Lower leg skin (tissue), 4 donors: ENCODE measurements at regions not wholly inside any gene's neighbourhood (a gene's known extent, or its start where the extent isn't known, plus 50 kb on each side); places are given as distances from the start of the nearest gene placed in this dataset.

ENCODE experiments used
- DNase-seq, 2 donors: peaks; one replicate each; pipeline ENCODE4 v3.0.0-alpha.2; 2019; ENCODE audit warnings: low spot score in 2 of 2
- H3K4me3 ChIP-seq: fragments of 200-600 bp; sonication (generic); 2 replicates; pipeline ENCODE4 v1.5.1; 2017; ENCODE audit warnings: mild to moderate bottlenecking, low read depth; ENCODE audit not compliant: poor library complexity, severe bottlenecking
- POLR2A ChIP-seq, 2 donors: fragments of 450-650 bp; IDR thresholded peaks; one replicate each; pipeline ENCODE4 v1.6.1; 2016 to 2017; ENCODE audit warnings: antibody characterized with exemption in 2 of 2, mild to moderate bottlenecking in 1 of 2, moderate library complexity in 1 of 2
- WGBS, 2 donors: methylation state at CpG; one replicate each; pipeline ENCODE4 v1.1.5; 2018; 5-methylcytosine and 5-hydroxymethylcytosine counted together
- intact Hi-C: fragments of 100-400 bp; cut with DNase I; formaldehyde crosslinking; loops from one replicate; pipeline ENCODE4 v1.15.0; 2023; ENCODE audit warnings: low total_unique reads
- TF ChIP-seq, protein P1 (sequence below), 3 donors: fragments of 450-650 bp; IDR thresholded peaks; one replicate each; pipeline ENCODE4 v1.5.1; 2016; ENCODE audit warnings: antibody characterized with exemption in 3 of 3, mild to moderate bottlenecking in 3 of 3, moderate library complexity in 2 of 3

DNA sequence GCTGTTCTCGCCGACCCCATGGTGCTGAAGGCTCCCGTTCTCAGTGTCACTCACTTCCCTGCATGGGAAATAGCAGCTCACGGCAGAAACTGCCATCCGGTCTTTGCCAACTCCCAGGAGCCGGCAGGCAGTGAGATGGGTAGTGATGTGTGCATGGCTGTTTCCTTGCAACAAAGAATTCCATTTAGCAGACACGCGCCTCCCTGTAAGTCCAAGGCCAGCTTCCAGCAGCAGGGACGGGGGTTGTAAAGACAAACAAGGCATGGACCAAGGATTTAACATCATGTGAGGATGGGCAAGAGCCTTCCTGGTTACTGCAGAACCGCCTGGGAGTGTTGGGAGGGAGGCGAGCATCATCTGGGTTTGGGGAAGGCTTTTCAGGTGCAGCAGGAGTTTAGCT is 273.1 kb downstream of the GLRX3 start:
- intact Hi-C loops, result loop anchor here (5.0 kb wide), 1 partner anchor 1282 kb away; no protein-coding TSS in a partner anchor
- WGBS, 2 donors, result 69 to 78% methylated on average over 11 of the region's 11 CpGs
- DNase-seq, result peak in 1 of 2 donors; percentile 62
- no peak for TF ChIP-seq POLR2A (IDR thresholded peaks at IDR 0.05)
- TF ChIP-seq, protein P1, sequence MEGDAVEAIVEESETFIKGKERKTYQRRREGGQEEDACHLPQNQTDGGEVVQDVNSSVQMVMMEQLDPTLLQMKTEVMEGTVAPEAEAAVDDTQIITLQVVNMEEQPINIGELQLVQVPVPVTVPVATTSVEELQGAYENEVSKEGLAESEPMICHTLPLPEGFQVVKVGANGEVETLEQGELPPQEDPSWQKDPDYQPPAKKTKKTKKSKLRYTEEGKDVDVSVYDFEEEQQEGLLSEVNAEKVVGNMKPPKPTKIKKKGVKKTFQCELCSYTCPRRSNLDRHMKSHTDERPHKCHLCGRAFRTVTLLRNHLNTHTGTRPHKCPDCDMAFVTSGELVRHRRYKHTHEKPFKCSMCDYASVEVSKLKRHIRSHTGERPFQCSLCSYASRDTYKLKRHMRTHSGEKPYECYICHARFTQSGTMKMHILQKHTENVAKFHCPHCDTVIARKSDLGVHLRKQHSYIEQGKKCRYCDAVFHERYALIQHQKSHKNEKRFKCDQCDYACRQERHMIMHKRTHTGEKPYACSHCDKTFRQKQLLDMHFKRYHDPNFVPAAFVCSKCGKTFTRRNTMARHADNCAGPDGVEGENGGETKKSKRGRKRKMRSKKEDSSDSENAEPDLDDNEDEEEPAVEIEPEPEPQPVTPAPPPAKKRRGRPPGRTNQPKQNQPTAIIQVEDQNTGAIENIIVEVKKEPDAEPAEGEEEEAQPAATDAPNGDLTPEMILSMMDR (IDR thresholded peaks at IDR 0.05), result no peak
- H3K4me3 ChIP-seq, result no peak overlapping the region

DNA sequence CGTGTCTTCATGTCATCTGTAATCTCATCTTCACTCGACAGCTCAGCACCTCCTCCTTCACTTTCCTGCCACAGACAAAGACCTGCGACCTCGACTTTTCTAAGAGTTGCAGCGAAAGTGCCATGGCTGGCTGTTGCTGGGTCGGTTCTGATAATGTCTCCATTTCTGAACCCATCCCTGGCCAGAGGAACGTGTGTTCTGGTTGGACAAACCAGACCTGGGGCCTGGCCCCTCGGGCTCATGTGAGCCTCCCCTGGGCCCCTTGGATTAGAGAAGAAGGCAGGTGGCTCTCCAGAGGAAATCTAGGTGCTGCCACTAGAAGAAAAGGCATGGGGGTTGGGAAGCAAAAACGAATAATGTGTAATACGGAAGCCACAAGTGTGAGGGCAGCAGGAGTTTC is 273.7 kb downstream of the GLRX3 start:
- DNase-seq, result peak in 1 of 2 donors; percentile 37
- H3K4me3 ChIP-seq, result no peak overlapping the region
- intact Hi-C loops, result loop anchor here (5.0 kb wide), 1 partner anchor 1283 kb away; no protein-coding TSS in a partner anchor
- WGBS, 2 donors, result 75 to 81% methylated on average over 10 of the region's 10 CpGs
- TF ChIP-seq, protein P1 (IDR thresholded peaks at IDR 0.05), result no peak
- TF ChIP-seq POLR2A (IDR thresholded peaks at IDR 0.05), result no peak

DNA sequence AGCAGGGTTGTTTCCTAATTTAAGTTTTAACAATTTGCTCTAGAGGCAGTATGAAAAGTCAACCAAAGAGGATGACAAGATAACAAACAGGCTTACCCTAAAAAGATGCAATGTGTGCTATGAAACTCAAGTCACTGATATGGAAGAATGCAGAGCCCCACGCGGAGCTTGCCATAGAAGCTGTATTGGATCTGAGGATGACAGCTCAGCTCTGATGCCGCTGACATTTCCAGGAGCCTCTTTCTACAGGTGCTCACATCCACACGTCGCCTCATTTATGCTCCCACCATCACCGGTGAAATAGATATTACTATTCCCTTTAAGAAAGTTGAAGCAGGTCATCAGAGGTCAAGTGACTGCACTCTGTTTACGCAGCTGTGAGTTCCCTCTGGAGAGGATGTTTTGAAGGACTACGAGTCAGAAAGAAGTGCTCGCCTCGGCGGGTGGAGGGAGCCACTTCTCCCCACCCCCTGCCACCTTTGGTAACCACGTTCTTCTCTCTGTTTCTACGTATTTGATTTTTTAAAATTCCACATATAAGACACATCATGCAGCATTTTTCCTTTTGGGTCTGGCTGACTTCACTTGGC is 275.4 kb downstream of the GLRX3 start:
- peak in 1 of 2 donors; percentile 65 for DNase-seq
- TF ChIP-seq POLR2A (IDR thresholded peaks at IDR 0.05), result no peak
- TF ChIP-seq, protein P1 (IDR thresholded peaks at IDR 0.05), result no peak
- WGBS, 2 donors, result 63 to 73% methylated on average over 13 of the region's 13 CpGs
- H3K4me3 ChIP-seq, result no peak overlapping the region
- intact Hi-C loops, result no loop called here

DNA sequence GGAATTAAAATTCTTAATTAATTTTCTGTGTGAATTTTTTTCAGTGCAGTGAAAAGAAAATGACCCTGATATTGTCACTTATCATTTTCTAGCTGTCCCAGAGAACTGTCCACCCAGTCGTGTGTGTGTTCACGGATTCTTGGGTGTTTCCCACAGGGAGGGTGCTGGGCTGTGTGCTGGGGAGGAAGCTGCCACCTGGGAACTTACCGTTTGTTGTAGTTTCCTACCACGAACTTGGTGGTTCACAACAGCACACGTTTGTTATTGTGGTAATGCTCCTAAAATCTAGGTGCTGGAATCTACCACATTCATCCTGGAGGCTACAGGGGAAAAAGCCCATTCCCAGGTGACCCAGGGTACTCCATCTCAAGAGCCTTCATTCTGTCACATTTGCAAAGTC is 276.1 kb downstream of the GLRX3 start:
- peak in 1 of 2 donors; percentile 8 for DNase-seq
- H3K4me3 ChIP-seq, result no peak overlapping the region
- WGBS, 2 donors, result 65 to 74% methylated on average over 5 of the region's 5 CpGs
- TF ChIP-seq, protein P1 (IDR thresholded peaks at IDR 0.05), result no peak
- TF ChIP-seq POLR2A (IDR thresholded peaks at IDR 0.05), result no peak
- intact Hi-C loops, result no loop called here

DNA sequence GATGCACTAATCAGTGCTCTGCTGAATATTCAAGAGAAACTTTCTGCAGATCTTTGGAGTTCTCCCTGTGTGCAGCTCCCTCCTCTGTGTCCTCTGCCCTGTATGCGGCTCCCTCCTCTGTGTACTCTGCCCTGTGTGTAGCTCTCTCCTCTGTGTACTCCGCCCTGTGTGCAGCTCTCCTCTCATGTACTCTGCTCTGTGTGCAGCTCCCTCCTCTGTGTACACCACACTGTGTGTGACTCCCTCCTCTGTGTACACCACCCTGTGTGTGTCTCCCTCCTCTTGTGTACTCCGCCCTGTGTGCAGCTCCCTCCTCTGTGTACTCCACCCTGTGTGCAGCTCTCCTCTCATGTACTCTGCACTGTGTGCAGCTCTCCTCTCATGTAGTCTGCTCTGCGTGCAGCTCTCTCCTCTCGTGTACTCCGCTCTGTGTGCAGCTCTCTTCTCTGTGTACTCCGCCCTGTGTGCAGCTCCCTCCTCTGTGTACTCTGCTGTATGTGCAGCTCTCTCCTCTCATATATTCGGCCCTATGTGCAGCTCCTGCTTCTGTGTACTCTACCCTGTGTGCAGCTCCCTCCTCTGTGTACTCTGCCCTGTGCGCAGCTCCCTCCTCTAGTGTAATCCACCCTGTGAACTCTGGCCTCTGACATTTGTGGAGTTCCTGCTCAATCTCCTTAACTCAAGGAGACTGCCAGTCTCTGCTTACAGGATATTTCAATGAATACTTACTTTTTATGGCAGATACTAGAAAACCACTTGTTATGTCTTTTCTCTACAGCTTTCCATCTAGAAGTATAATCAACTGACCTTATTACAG is 280.4 kb downstream of the GLRX3 start:
- H3K4me3 ChIP-seq, result no peak overlapping the region
- WGBS, 2 donors, result 84% methylated on average over 9 of the region's 9 CpGs
- intact Hi-C loops, result no loop called here
- DNase-seq, result peak in 1 of 2 donors; percentile 50
- TF ChIP-seq, protein P1 (IDR thresholded peaks at IDR 0.05), result no peak
- TF ChIP-seq POLR2A (IDR thresholded peaks at IDR 0.05), result no peak
